ENCODE measurements at regions not wholly inside any gene's neighbourhood (a gene's known extent, or its start where the extent isn't known, plus 50 kb on each side); places are given as distances from the start of the nearest gene placed in this dataset.

GRCh38 chr22:27635435-27635834 lies 166.1 kb downstream of the MN1 start:
- H3K4me3 Mint-ChIP-seq: no peak overlapping the region
- no peak overlapping the region for H3K27ac Mint-ChIP-seq
- H3K9me3 Mint-ChIP-seq: no peaks in the 10 kb centered on the region
- no peaks in the 10 kb centered on the region for H3K4me1 Mint-ChIP-seq (ENCODE audit: low read depth)
- intact Hi-C loops (cut with micrococcal nuclease): no loop called here
- H3K36me3 Mint-ChIP-seq (ENCODE audit: low read depth): no peaks in the 10 kb centered on the region
- H3K27me3 Mint-ChIP-seq: peaks cover 10% of the 10 kb centered on the region

GRCh38 chr22:27635852-27636251 lies 165.7 kb downstream of the MN1 start:
- peaks cover 10% of the 10 kb centered on the region for H3K27me3 Mint-ChIP-seq
- no peaks in the 10 kb centered on the region for H3K9me3 Mint-ChIP-seq
- no peaks in the 10 kb centered on the region for H3K4me1 Mint-ChIP-seq (ENCODE audit: low read depth)
- H3K36me3 Mint-ChIP-seq (ENCODE audit: low read depth): no peaks in the 10 kb centered on the region
- no peak overlapping the region for H3K4me3 Mint-ChIP-seq
- intact Hi-C loops (cut with micrococcal nuclease): no loop called here
- no peak overlapping the region for H3K27ac Mint-ChIP-seq

- H3K9me3 Mint-ChIP-seq: no peaks in the 10 kb centered on the region
- peaks cover 10% of the 10 kb centered on the region for H3K27me3 Mint-ChIP-seq
- H3K4me3 Mint-ChIP-seq: no peak overlapping the region
- intact Hi-C loops (cut with micrococcal nuclease): no loop called here
- no peak overlapping the region for H3K27ac Mint-ChIP-seq
- H3K36me3 Mint-ChIP-seq (ENCODE audit: low read depth): no peaks in the 10 kb centered on the region
- no peaks in the 10 kb centered on the region for H3K4me1 Mint-ChIP-seq (ENCODE audit: low read depth)
Observed at GRCh38 chr22:27636716-27637508, 164.6 kb downstream of the MN1 start.

- no peak overlapping the region for H3K4me3 Mint-ChIP-seq
- intact Hi-C loops (cut with micrococcal nuclease): no loop called here
- no peak overlapping the region for H3K27ac Mint-ChIP-seq
- H3K9me3 Mint-ChIP-seq: no peaks in the 10 kb centered on the region
- no peaks in the 10 kb centered on the region for H3K4me1 Mint-ChIP-seq (ENCODE audit: low read depth)
- no peaks in the 10 kb centered on the region for H3K36me3 Mint-ChIP-seq (ENCODE audit: low read depth)
- H3K27me3 Mint-ChIP-seq: peaks cover 9% of the 10 kb centered on the region
Observed at GRCh38 chr22:27637604-27638003, 164.0 kb downstream of the MN1 start.

GRCh38 chr22:27638329-27639233 lies 163.0 kb downstream of the MN1 start:
- Mint-ChIP-seq H3K4me3 (no peak overlapping the region), H3K36me3 (ENCODE audit: low read depth) (no peaks in the 10 kb centered on the region), H3K27me3 (no peaks in the 10 kb centered on the region), H3K9me3 (no peaks in the 10 kb centered on the region), H3K4me1 (ENCODE audit: low read depth) (no peaks in the 10 kb centered on the region), H3K27ac (no peak overlapping the region)
- intact Hi-C loops (cut with micrococcal nuclease): no loop called here

GRCh38 chr22:27639248-27640086 lies 162.1 kb downstream of the MN1 start:
- H3K36me3 Mint-ChIP-seq (ENCODE audit: low read depth): no peaks in the 10 kb centered on the region
- no peaks in the 10 kb centered on the region for H3K27me3 Mint-ChIP-seq
- H3K27ac Mint-ChIP-seq: no peak overlapping the region
- intact Hi-C loops (cut with micrococcal nuclease): no loop called here
- no peaks in the 10 kb centered on the region for H3K9me3 Mint-ChIP-seq
- no peaks in the 10 kb centered on the region for H3K4me1 Mint-ChIP-seq (ENCODE audit: low read depth)
- H3K4me3 Mint-ChIP-seq: no peak overlapping the region

- no peaks in the 10 kb centered on the region for H3K36me3 Mint-ChIP-seq (ENCODE audit: low read depth)
Observed at GRCh38 chr22:27641049-27641795, 160.3 kb downstream of the MN1 start.

GRCh38 chr22:27642104-27642800 lies 159.3 kb downstream of the MN1 start:
- no peaks in the 10 kb centered on the region for H3K4me1 Mint-ChIP-seq (ENCODE audit: low read depth)

More at GRCh38 chr22:27641049-27641795, 160.3 kb downstream of the MN1 start:
- Mint-ChIP-seq H3K4me3 (no peak overlapping the region), H3K27ac (no peak overlapping the region), H3K27me3 (no peaks in the 10 kb centered on the region), H3K4me1 (ENCODE audit: low read depth) (no peaks in the 10 kb centered on the region), H3K9me3 (no peaks in the 10 kb centered on the region)
- intact Hi-C loops (cut with micrococcal nuclease): no loop called here

GRCh38 chr22:27643907-27644306 lies 157.6 kb downstream of the MN1 start:
- Mint-ChIP-seq H3K4me3 (no peak overlapping the region), H3K36me3 (ENCODE audit: low read depth) (no peaks in the 10 kb centered on the region), H3K27ac (no peak overlapping the region), H3K9me3 (no peaks in the 10 kb centered on the region), H3K4me1 (ENCODE audit: low read depth) (no peaks in the 10 kb centered on the region), H3K27me3 (no peaks in the 10 kb centered on the region)
- intact Hi-C loops (cut with micrococcal nuclease): no loop called here

More at GRCh38 chr22:27642104-27642800, 159.3 kb downstream of the MN1 start:
- Mint-ChIP-seq H3K36me3 (ENCODE audit: low read depth) (no peaks in the 10 kb centered on the region), H3K27ac (no peak overlapping the region), H3K27me3 (no peaks in the 10 kb centered on the region), H3K9me3 (no peaks in the 10 kb centered on the region), H3K4me3 (no peak overlapping the region)
- intact Hi-C loops (cut with micrococcal nuclease): no loop called here

GRCh38 chr22:27644566-27644965 lies 157.0 kb downstream of the MN1 start:
- Mint-ChIP-seq H3K27me3 (no peaks in the 10 kb centered on the region), H3K9me3 (no peaks in the 10 kb centered on the region), H3K27ac (no peak overlapping the region), H3K4me3 (no peak overlapping the region), H3K4me1 (ENCODE audit: low read depth) (no peaks in the 10 kb centered on the region), H3K36me3 (ENCODE audit: low read depth) (no peaks in the 10 kb centered on the region)
- intact Hi-C loops (cut with micrococcal nuclease): no loop called here

- no peaks in the 10 kb centered on the region for H3K9me3 Mint-ChIP-seq
- intact Hi-C loops (cut with micrococcal nuclease): no loop called here
- no peaks in the 10 kb centered on the region for H3K27me3 Mint-ChIP-seq
- no peak overlapping the region for H3K27ac Mint-ChIP-seq
- H3K36me3 Mint-ChIP-seq (ENCODE audit: low read depth): no peaks in the 10 kb centered on the region
- no peak overlapping the region for H3K4me3 Mint-ChIP-seq
- no peaks in the 10 kb centered on the region for H3K4me1 Mint-ChIP-seq (ENCODE audit: low read depth)
Observed at GRCh38 chr22:27647540-27647939, 154.0 kb downstream of the MN1 start.

GRCh38 chr22:27648074-27648473 lies 153.5 kb downstream of the MN1 start:
- Mint-ChIP-seq H3K9me3 (no peaks in the 10 kb centered on the region), H3K36me3 (ENCODE audit: low read depth) (no peaks in the 10 kb centered on the region), H3K27me3 (no peaks in the 10 kb centered on the region), H3K4me3 (no peak overlapping the region), H3K4me1 (ENCODE audit: low read depth) (no peaks in the 10 kb centered on the region), H3K27ac (no peak overlapping the region)
- intact Hi-C loops (cut with micrococcal nuclease): no loop called here

- intact Hi-C loops (cut with micrococcal nuclease): no loop called here
Observed at GRCh38 chr22:27648853-27649252, 152.7 kb downstream of the MN1 start.

More at GRCh38 chr22:27648853-27649252, 152.7 kb downstream of the MN1 start:
- Mint-ChIP-seq H3K4me1 (ENCODE audit: low read depth) (no peaks in the 10 kb centered on the region), H3K36me3 (ENCODE audit: low read depth) (no peaks in the 10 kb centered on the region), H3K4me3 (no peak overlapping the region), H3K9me3 (no peaks in the 10 kb centered on the region), H3K27me3 (no peaks in the 10 kb centered on the region), H3K27ac (no peak overlapping the region)

Measured in dendritic cell treated with granulocyte-macrophage colony-stimulating factor and Interleukin-4, amounts not matched to agents 40 ng/mL and 50 ng/mL, for 4 days (primary cell).